MCF 10A (cell line): ENCODE measurements at regions not wholly inside any gene's neighbourhood (a gene's known extent, or its start where the extent isn't known, plus 50 kb on each side); places are given as distances from the start of the nearest gene placed in this dataset.

Experiments used
- BruUV-seq: library from RNA; stranded (reverse); fragments of 400-500 nt; replicated peaks from 2 replicates; lab custom pipeline; 2021; lab: Mats Ljungman, UMichigan
- CTCF ChIA-PET: fragments of 300-600 bp; sonication (Branson Sonifier 250); formaldehyde crosslinking; extraction: SDS; loops from one replicate; lab custom pipeline; 2021; ENCODE audit warnings: antibody characterized with exemption, inconsistent platforms; lab: Yijun Ruan, JAX
- POLR2A ChIA-PET: fragments of 300-600, 350-650 bp; sonication (Branson Sonifier 250); formaldehyde crosslinking; extraction: SDS; loops from one replicate; lab custom pipeline; 2020; ENCODE audit warnings: antibody characterized with exemption, inconsistent platforms; lab: Yijun Ruan, JAX
- DNase-seq: peaks from one replicate; pipeline ENCODE4 v3.0.0-alpha.2; 2018; ENCODE audit not compliant: unreplicated experiment
- H3K27ac Mint-ChIP-seq: one replicate; pipeline ENCODE4 v1.8.0; 2022; ENCODE audit warnings: mild to moderate bottlenecking, low read depth, mixed read lengths; ENCODE audit not compliant: unreplicated experiment
- H3K27me3 Mint-ChIP-seq: one replicate; pipeline ENCODE4 v1.8.0; 2022; ENCODE audit warnings: mixed read lengths; ENCODE audit not compliant: insufficient read depth, unreplicated experiment
- H3K36me3 Mint-ChIP-seq: one replicate; pipeline ENCODE4 v1.8.0; 2022; ENCODE audit warnings: mild to moderate bottlenecking, moderate library complexity, mixed read lengths; ENCODE audit not compliant: insufficient read depth, unreplicated experiment
- H3K4me1 Mint-ChIP-seq: one replicate; pipeline ENCODE4 v1.8.0; 2022; ENCODE audit warnings: mixed read lengths; ENCODE audit not compliant: insufficient read depth, unreplicated experiment
- H3K4me3 Mint-ChIP-seq: one replicate; pipeline ENCODE4 v1.8.0; 2022; ENCODE audit warnings: mild to moderate bottlenecking, moderate library complexity, mixed read lengths; ENCODE audit not compliant: unreplicated experiment
- H3K9me3 Mint-ChIP-seq: one replicate; pipeline ENCODE4 v1.8.0; 2022; ENCODE audit warnings: mixed read lengths; ENCODE audit not compliant: unreplicated experiment
- intact Hi-C: fragments of 100-400 bp; cut with micrococcal nuclease; formaldehyde crosslinking; loops from 2 replicates; pipeline ENCODE4 v1.14.1; 2022
- TF ChIP-seq, protein P1 (sequence below): fragments of 200-600 bp; IDR thresholded peaks from one replicate; pipeline ENCODE4 v1.8.0; 2022; ENCODE audit warnings: antibody characterized with exemption, mild to moderate bottlenecking; ENCODE audit not compliant: unreplicated experiment

DNA sequence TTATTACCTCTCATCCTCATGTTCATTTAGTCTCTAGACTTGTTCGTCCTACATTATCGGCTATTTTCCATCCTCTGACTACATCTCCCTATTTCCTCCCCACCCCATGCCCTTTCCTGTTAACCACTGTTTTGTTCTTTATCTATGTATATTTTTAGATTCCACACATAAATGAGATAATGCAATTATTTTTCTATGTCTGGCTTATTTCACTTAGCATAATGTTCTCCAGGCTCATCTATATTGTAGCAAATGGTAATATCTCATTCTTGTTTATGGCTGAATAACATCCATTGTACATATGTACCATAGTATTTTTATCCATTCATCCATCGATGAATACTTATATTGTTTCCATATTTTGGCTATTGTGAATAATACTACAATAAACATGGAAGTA, 84.6 kb upstream of the PTPRR start:
- DNase-seq = no peak
- no peak overlapping the region for H3K27ac Mint-ChIP-seq
- peaks cover 8% of the 10 kb centered on the region for H3K4me1 Mint-ChIP-seq
- intact Hi-C loops = no loop called here
- no peaks in the 10 kb centered on the region for H3K36me3 Mint-ChIP-seq
- no peaks in the 10 kb centered on the region for H3K27me3 Mint-ChIP-seq
- H3K4me3 Mint-ChIP-seq = no peak overlapping the region
- H3K9me3 Mint-ChIP-seq = no peaks in the 10 kb centered on the region
- CTCF ChIA-PET = no interaction called here
- POLR2A ChIA-PET = no interaction called here
- TF ChIP-seq, protein P1, sequence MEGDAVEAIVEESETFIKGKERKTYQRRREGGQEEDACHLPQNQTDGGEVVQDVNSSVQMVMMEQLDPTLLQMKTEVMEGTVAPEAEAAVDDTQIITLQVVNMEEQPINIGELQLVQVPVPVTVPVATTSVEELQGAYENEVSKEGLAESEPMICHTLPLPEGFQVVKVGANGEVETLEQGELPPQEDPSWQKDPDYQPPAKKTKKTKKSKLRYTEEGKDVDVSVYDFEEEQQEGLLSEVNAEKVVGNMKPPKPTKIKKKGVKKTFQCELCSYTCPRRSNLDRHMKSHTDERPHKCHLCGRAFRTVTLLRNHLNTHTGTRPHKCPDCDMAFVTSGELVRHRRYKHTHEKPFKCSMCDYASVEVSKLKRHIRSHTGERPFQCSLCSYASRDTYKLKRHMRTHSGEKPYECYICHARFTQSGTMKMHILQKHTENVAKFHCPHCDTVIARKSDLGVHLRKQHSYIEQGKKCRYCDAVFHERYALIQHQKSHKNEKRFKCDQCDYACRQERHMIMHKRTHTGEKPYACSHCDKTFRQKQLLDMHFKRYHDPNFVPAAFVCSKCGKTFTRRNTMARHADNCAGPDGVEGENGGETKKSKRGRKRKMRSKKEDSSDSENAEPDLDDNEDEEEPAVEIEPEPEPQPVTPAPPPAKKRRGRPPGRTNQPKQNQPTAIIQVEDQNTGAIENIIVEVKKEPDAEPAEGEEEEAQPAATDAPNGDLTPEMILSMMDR = no peak
- no TSS peak for BruUV-seq

DNA sequence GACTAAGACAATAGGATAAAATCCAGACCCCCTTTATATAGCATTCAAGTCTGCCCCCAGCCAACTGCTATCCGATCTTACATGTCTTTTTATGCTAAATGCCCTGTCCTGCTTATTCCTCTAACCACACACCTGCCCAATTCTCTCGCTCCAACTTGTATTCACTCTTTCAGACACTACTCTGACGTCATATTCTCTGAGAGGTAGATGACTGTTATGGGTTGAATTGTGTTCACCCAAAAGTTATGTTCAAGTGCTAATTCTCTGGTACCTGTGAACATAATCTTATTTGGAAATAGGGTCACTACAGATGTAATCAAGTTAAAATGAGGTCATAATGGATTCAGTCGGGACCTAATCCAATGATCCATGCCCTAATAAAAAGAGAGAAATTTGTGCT, 84.0 kb upstream of the PTPRR start:
- Mint-ChIP-seq H3K9me3 (no peaks in the 10 kb centered on the region), H3K4me1 (peaks cover 8% of the 10 kb centered on the region), H3K27me3 (no peaks in the 10 kb centered on the region), H3K36me3 (no peaks in the 10 kb centered on the region), H3K4me3 (no peak overlapping the region), H3K27ac (no peak overlapping the region)
- DNase-seq = no peak
- intact Hi-C loops = no loop called here
- ChIA-PET POLR2A (no interaction called here), CTCF (no interaction called here)
- TF ChIP-seq, protein P1 = no peak
- no TSS peak for BruUV-seq

DNA sequence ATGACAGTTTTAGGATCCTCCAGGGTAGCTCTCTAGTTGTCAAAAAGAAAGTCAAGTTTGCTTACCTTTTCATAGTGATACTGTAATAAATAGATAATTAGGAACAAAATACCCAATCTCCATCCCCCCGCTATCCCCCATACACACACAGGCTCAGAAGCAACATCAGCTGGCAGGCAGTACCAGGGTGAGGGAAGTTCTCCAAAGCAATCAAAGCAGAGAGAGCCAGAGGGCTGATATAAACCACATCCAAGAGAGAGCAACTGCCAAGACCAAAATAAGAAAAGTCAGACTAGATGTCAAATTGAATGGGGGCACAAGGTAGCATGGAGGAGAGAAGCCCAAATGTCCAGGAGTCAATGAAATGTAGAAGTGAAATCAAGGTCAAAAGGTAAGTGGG, 80.2 kb upstream of the PTPRR start:
- Mint-ChIP-seq H3K9me3 (no peaks in the 10 kb centered on the region), H3K36me3 (no peaks in the 10 kb centered on the region), H3K4me3 (no peak overlapping the region), H3K27ac (peak overlapping the region; percentile 4), H3K27me3 (no peaks in the 10 kb centered on the region), H3K4me1 (peaks cover 8% of the 10 kb centered on the region)
- TF ChIP-seq, protein P1 = no peak
- DNase-seq = no peak
- ChIA-PET CTCF (interaction anchor here (0.6 to 1.3 kb wide), 4 partner anchors 11 to 1346 kb away, joined by 3 to 5 read pairs (median 4); no protein-coding TSS in a partner anchor), POLR2A (no interaction called here)
- BruUV-seq = no TSS peak
- intact Hi-C loops = no loop called here

DNA sequence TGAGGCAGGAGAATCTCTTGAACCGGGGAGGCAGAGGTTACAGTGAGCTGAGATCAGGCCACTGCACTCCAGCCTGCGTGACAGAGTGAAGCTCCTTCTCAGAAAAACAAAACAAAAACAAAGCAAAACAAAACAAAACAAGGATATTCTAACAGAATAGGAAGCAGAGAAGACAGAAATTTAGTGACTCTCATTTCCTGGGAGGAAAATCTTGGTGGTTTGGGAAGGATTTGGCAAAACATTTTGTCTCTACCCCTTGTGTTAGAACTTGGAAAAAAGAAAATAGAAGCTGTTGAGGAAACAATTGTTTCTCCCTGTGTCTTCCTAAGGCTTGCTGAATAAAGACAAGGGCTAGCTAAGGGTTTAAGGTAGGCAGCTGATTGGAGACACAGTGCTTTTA, 79.7 kb upstream of the PTPRR start:
- ChIA-PET CTCF (interaction anchor here (0.6 to 1.3 kb wide), 3 partner anchors 13 to 1345 kb away, joined by 3 to 5 read pairs (median 3); no protein-coding TSS in a partner anchor), POLR2A (interaction anchor here (0.6 kb wide), 2 partner anchors 9 to 615 kb away, joined by 3 to 5 read pairs; no protein-coding TSS in a partner anchor)
- BruUV-seq = no TSS peak
- Mint-ChIP-seq H3K27ac (peak overlapping the region; percentile 4), H3K36me3 (no peaks in the 10 kb centered on the region), H3K4me3 (no peak overlapping the region), H3K4me1 (peaks cover 11% of the 10 kb centered on the region), H3K9me3 (no peaks in the 10 kb centered on the region), H3K27me3 (no peaks in the 10 kb centered on the region)
- TF ChIP-seq, protein P1 = no peak
- intact Hi-C loops = no loop called here
- DNase-seq = no peak
